HG02973 (cell line): ENCODE measurements at regions not wholly inside any gene's neighbourhood (a gene's known extent, or its start where the extent isn't known, plus 50 kb on each side); places are given as distances from the start of the nearest gene placed in this dataset.

Source experiments
- ATAC-seq: cut with Tn5 transposase; IDR thresholded peaks from one replicate; pipeline ENCODE4 v1.9.1; 2021; ENCODE audit warnings: moderate library complexity; ENCODE audit not compliant: unreplicated experiment

GRCh38 chr5:5704352-5704751, 281.9 kb downstream of the ICE1 start:
- ATAC-seq, result no peak

DNA sequence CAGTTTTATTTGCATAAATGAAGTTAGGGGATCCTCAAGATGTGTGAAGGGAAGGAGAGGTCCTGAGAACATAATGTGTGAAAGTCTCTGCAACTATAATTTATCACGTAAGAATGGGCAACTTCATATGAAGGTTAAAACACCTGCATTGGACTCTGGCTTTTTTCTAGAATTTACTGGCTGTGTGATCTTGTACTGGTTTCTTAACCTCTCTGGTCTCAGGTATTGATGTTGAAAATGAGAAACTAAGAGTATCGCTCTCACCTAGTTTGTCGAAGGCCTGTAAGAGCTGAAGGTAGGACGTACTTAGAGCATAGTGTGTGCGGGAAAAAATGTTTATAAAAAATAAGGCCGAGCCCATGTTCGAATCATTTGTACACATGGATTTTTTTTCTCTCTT, 280.5 kb downstream of the ICE1 start:
- no peak for ATAC-seq

DNA sequence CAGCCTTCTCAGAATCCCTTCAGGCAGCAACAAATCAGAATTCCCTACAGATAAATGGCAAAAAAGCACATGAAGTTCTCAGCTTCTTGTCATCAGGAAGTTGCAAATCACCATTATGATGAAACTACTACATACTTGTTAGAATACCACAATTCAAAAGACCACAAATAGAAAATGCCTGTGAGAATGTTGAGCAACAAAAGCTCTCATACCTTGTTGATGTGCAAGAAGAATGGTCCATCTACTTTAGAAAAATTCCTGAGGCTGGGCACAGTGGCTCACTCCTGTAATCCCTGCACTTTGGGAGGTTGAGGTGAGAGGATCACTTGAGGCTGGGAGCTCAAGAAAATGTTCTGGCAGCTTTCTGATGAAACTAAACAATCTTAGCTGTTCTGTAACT, 278.1 kb downstream of the ICE1 start:
- no peak for ATAC-seq

DNA sequence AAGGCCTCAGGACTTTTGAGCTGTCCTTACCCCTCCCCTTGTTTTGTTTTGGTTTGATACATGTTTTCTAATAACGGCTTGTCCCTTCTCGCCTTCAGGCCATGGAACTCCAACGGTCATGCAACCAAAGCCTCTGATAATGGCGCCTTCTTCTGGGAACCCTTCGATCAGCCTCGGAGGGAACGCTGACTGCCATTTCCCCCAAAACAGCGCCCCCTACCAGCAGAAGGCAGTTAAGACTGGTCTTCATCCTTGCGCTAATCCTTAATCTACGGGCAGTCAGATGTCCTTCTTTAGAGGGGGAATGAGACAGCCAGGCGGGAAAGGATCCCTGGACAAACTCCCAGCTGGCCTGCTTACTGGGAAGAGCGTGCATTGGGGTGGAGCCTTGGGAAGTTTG, 276.6 kb downstream of the ICE1 start:
- no peak for ATAC-seq

DNA sequence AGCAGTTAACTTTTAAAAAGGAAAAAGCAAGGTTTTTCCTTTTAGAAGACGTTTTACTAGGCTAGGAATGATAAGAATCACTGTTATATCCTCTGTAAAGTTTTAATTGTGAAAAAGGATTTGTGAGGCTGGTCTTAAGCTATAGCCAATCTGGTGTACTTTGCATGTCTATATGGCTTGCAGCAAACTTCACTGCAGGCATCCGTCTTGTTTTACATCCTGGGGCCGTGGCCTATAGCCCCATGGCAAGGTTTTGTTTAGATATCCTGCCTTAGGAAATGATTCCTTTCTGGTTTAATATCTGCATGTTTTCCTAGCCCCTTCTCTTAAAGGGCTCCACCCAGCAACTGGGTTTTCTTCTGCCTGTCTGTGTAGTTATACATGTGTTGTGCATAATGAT, 272.8 kb downstream of the ICE1 start:
- no peak for ATAC-seq

- ATAC-seq, result no peak
Observed at GRCh38 chr5:5688925-5689310, 266.4 kb downstream of the ICE1 start.

DNA sequence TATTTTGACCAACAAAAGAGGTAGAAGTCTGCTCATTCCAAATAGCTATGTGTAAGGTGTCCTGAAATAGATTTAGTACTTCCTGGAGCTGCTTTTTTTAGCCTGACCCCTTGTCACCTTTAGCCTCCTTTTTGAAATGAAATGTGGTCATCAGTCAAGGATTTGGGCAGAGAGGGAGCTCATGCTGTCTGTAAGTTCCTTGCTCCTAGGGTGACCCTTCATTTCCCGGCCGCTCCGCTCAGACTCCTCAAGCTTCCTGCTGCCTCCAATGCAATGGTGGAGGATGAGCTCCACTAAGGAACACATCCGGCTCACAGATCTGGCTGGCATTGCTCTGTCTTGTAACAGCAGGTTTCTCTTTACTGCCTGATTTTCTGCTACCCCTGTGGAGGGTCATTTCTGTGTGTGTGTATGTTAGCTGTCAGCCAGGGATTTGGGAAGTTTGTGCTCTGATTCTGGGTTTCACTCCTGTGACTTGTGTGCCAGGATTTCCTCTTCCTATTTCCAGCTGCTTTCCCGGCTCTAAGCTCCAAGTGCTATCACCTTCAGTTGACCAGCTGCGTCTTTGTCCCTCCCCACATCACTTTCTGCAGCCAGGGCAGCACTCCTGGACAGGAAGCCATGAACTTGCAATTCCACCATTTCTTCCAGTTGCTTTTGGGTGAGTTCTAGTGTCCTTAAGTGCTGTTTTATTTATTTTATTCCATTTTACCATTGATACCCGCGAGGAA, 265.9 kb downstream of the ICE1 start:
- no peak for ATAC-seq

GRCh38 chr5:5687113-5687512, 264.6 kb downstream of the ICE1 start:
- ATAC-seq, result no peak

DNA sequence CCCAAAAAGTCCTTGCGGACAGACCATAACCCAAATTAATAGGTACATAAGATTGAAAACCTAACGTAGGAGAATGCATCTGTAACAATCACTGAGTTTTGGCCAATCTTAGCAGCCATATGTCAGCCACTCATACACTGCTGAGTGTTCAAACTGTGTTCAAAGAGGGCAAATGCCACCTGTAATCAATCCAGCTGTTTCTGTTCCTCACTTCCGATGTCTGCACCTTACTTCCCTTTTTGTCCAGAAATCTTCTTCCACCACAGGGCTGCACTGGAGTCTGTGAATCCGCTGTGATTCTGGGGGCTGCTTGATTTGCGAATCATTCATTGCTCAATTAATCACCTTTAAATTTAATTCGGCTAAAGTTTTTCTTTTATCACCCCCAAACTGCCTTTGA, 263.9 kb downstream of the ICE1 start:
- no peak for ATAC-seq

DNA sequence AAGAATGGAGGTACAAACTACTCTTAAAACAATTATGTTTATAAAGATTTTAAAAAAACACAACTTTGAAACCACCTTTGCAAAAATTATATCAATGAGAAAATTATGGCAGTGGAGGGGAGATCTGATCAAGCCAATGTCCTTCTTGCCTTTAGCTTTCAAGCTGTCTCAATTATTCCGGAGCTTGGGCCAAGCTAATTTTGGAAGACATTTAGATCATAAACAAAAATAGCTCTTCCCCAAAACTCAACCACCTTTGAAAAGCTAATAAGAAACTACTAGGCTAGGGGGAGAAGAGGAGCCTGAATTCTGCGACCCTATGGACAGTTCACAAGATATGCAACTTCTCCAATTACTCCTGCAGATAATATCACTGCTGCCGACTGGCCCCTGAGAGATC, 263.3 kb downstream of the ICE1 start:
- no peak for ATAC-seq

DNA sequence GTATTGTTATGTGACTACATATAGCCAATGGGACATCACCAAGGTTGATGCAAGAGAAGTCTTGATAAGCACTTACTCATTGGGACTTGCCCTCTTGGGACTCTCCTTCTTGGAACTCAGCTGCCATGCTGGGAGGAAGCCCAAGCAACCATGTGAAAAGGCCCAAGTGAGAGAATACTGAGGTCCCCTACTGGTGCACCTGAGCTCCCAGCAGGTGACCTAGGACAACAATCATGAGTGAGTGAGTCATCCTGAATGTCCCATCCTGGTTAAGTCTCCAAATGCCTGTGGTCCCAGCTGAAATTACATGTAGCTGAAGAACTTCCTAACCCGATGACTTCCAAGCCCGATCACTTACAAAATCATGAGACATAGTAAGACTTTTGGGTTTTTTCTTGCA, 260.7 kb downstream of the ICE1 start:
- ATAC-seq, result no peak

GRCh38 chr5:5678909-5679308, 256.4 kb downstream of the ICE1 start:
- no peak for ATAC-seq

- ATAC-seq, result no peak
Observed at GRCh38 chr5:5677738-5678137, 255.3 kb downstream of the ICE1 start.

DNA sequence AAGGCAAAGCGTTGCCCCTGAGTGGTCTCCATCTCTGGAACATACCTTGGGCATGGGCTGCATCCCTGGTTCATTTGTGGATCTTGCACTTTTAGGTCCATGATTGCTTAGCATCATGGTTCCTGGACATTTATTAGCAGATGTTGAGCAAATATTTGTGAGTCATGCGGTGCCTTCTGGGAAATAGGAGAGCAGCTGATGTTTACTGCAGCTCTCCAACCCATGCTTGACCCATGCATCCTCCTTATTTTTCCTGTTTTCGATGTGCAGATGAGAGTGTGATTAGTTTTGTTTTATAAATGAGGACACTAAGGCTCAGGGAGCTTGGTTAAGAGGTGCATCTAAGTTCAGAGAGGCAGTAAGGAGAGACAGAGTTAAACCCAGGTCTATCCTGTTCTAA, 253.7 kb downstream of the ICE1 start:
- no peak for ATAC-seq

- no peak for ATAC-seq
Observed at GRCh38 chr5:5675511-5675910, 253.0 kb downstream of the ICE1 start.

DNA sequence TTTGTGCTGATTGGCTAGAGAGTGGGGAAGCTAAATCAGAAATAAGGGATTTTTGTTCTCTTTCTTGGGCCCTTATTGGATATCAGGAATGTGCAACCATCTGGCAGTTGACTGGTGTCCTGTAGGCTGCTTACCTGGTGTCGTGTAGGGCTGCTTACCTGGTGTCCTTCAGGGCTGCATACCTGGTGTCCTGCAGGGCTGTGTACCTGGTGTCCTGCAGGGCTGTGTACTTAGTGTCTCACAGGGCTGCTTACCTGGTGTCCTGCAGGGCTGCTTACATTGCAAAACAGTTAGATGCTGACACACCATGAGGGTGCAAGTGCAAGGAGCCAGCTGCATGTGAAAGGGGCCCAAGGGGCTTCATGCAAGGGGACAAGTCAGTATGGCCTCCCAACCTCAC, 249.3 kb downstream of the ICE1 start:
- ATAC-seq, result no peak

DNA sequence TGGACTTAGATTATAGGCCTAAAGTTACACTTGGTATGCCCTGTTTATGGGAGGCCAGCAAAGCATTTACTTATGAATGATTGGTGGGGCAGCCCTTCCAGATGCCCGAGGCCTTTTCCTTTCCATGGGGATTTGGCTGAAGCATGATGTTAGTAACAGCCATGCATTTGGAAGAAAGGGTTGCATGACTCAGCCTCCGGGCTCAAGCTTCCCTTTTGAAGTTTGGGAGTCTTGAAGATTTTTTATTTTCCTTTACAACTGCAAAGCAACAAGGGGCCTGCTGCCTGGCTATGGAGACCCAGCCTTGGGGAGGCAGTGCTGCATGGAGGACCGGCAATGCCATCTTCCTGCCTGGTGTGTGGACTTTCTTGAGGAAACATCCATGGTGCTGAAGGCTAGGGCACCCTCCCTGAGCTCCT, 244.7 kb downstream of the ICE1 start:
- ATAC-seq, result no peak

DNA sequence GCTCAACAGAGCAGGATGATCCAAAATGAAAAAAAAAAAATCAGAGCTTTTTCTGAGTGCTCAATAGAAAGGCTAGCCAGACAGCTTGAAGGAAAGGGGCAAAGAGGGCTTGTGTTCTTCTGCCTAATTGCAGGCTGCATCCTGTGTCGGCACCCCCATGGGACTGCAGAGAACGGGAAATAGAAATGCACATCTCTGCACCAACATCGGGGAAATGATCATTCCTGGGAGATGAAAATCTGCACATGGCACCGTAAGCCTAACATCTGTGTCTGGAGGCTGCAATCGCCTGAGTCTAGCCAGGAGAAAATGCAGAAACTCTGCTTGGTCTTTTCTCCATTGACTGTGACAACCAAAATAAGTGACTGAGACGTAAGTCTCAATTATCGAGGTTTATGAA, 243.9 kb downstream of the ICE1 start:
- ATAC-seq, result no peak

- ATAC-seq, result no peak
Observed at GRCh38 chr5:5666076-5666365, 243.5 kb downstream of the ICE1 start.

- no peak for ATAC-seq
Observed at GRCh38 chr5:5665225-5666075, 243.0 kb downstream of the ICE1 start.

GRCh38 chr5:5658889-5659465, 236.5 kb downstream of the ICE1 start:
- no peak for ATAC-seq

DNA sequence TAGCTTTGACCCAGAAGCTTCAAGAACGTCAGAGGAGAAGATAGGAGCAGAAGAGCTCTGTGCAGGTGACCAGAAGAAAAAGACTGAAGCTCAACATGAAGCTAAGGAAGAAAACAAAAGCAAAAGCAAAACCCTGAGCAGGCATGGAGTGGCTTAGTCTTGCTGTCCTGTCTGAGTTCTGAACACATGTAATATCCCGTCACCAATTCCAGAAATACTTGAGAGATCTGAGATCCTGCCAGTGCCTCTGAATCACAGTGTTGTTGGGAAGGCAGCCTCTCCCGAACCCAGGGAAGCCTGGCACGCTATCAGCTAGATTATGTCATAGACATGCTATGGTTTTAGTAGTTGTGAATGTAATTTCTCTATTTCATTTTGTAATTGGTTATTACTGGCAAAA, 235.7 kb downstream of the ICE1 start:
- ATAC-seq, result no peak
